ENCODE measurements at regions not wholly inside any gene's neighbourhood (a gene's known extent, or its start where the extent isn't known, plus 50 kb on each side); places are given as distances from the start of the nearest gene placed in this dataset.

- TF ChIP-seq, protein P1, sequence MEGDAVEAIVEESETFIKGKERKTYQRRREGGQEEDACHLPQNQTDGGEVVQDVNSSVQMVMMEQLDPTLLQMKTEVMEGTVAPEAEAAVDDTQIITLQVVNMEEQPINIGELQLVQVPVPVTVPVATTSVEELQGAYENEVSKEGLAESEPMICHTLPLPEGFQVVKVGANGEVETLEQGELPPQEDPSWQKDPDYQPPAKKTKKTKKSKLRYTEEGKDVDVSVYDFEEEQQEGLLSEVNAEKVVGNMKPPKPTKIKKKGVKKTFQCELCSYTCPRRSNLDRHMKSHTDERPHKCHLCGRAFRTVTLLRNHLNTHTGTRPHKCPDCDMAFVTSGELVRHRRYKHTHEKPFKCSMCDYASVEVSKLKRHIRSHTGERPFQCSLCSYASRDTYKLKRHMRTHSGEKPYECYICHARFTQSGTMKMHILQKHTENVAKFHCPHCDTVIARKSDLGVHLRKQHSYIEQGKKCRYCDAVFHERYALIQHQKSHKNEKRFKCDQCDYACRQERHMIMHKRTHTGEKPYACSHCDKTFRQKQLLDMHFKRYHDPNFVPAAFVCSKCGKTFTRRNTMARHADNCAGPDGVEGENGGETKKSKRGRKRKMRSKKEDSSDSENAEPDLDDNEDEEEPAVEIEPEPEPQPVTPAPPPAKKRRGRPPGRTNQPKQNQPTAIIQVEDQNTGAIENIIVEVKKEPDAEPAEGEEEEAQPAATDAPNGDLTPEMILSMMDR (IDR thresholded peaks at IDR 0.05) = no peak
- TF ChIP-seq POLR2A (IDR thresholded peaks at IDR 0.05) = no peak
Measured at GRCh38 chr7:54860843-54861242, 101.8 kb upstream of the SEC61G start.

Data from right lobe of liver (tissue), 4 donors.